ENCODE measurements at regions not wholly inside any gene's neighbourhood (a gene's known extent, or its start where the extent isn't known, plus 50 kb on each side); places are given as distances from the start of the nearest gene placed in this dataset.

- DNase-seq: no peak
These were observed 198.7 kb downstream of the IRS2 start for GRCh38 chr13:109587689-109588088.

GRCh38 chr13:109586509-109587346 is 199.7 kb downstream of the IRS2 start:
- no peak for DNase-seq

GRCh38 chr13:109584844-109585361 is 201.5 kb downstream of the IRS2 start:
- DNase-seq: no peak

- no peak for DNase-seq
These were observed 209.1 kb downstream of the IRS2 start for GRCh38 chr13:109577191-109577700.

- DNase-seq: no peak
These were observed 210.0 kb downstream of the IRS2 start for GRCh38 chr13:109576331-109576813.

- DNase-seq: no peak
These were observed 210.6 kb downstream of the IRS2 start for GRCh38 chr13:109575821-109576220.

- no peak for DNase-seq
These were observed 214.0 kb downstream of the IRS2 start for GRCh38 chr13:109572389-109572788.

GRCh38 chr13:109569958-109570711 is 216.2 kb downstream of the IRS2 start:
- DNase-seq: no peak

GRCh38 chr13:109568339-109568818 is 218.0 kb downstream of the IRS2 start:
- DNase-seq: no peak

GRCh38 chr13:109567315-109567714 is 219.1 kb downstream of the IRS2 start:
- DNase-seq: no peak

- DNase-seq: no peak
These were observed 220.5 kb downstream of the IRS2 start for GRCh38 chr13:109565877-109566276.

GRCh38 chr13:109548374-109548773 is 238.0 kb downstream of the IRS2 start:
- no peak for DNase-seq

- no peak for DNase-seq
These were observed 238.4 kb downstream of the IRS2 start for GRCh38 chr13:109547942-109548341.

GRCh38 chr13:109545931-109546330 is 240.5 kb downstream of the IRS2 start:
- no peak for DNase-seq

GRCh38 chr13:109541081-109541480 is 245.3 kb downstream of the IRS2 start:
- no peak for DNase-seq

- no peak for DNase-seq
These were observed 248.8 kb downstream of the IRS2 start for GRCh38 chr13:109537584-109537983.

GRCh38 chr13:109533350-109533749 is 253.0 kb downstream of the IRS2 start:
- DNase-seq: no peak

- DNase-seq: no peak
These were observed 256.4 kb downstream of the IRS2 start for GRCh38 chr13:109529964-109530363.

GRCh38 chr13:109521719-109522118 is 264.7 kb downstream of the IRS2 start:
- DNase-seq: no peak

- no peak for DNase-seq
These were observed 268.9 kb downstream of the IRS2 start for GRCh38 chr13:109517517-109517916.

- no peak for DNase-seq
These were observed 270.2 kb downstream of the IRS2 start for GRCh38 chr13:109516186-109516585.

- DNase-seq: no peak
These were observed 276.4 kb downstream of the IRS2 start for GRCh38 chr13:109510013-109510412.

GRCh38 chr13:109509154-109509900 is 277.1 kb downstream of the IRS2 start:
- DNase-seq: no peak

Data from retina (tissue), 1 donor.